Chondrocyte (in vitro differentiated cells): ENCODE measurements at regions not wholly inside any gene's neighbourhood (a gene's known extent, or its start where the extent isn't known, plus 50 kb on each side); places are given as distances from the start of the nearest gene placed in this dataset.

Source experiments
- DNase-seq: peaks from one replicate; pipeline ENCODE4 v3.0.0; 2021; ENCODE audit warnings: mixed read lengths, low spot score
- H3K27ac Mint-ChIP-seq: one replicate; pipeline ENCODE4 v1.8.0; 2021; ENCODE audit warnings: mild to moderate bottlenecking, moderate library complexity, mixed read lengths; ENCODE audit not compliant: unreplicated experiment
- H3K27me3 Mint-ChIP-seq: 2 replicates; pipeline ENCODE4 v1.8.0; 2021; ENCODE audit warnings: low read depth, mixed read lengths
- H3K36me3 Mint-ChIP-seq: 2 replicates; pipeline ENCODE4 v1.8.0; 2021; ENCODE audit warnings: low read depth, mixed read lengths
- H3K4me1 Mint-ChIP-seq: 2 replicates; pipeline ENCODE4 v1.8.0; 2021; ENCODE audit warnings: low read depth, mild to moderate bottlenecking, mixed read lengths
- H3K4me3 Mint-ChIP-seq: one replicate; pipeline ENCODE4 v1.8.0; 2021; ENCODE audit warnings: mild to moderate bottlenecking, moderate library complexity, mixed read lengths; ENCODE audit not compliant: unreplicated experiment
- H3K9me3 Mint-ChIP-seq: 2 replicates; pipeline ENCODE4 v1.8.0; 2021; ENCODE audit warnings: low read depth, mixed read lengths
- CTCF ChIP-seq: fragments of 200-600 bp; sonication (generic); IDR thresholded peaks from 2 replicates; pipeline ENCODE4 v1.5.0; 2021; ENCODE audit warnings: antibody characterized with exemption, mild to moderate bottlenecking, moderate library complexity

- Mint-ChIP-seq H3K9me3 (no peaks in the 10 kb centered on the region), H3K4me1 (peaks cover 3% of the 10 kb centered on the region), H3K27ac (no peak overlapping the region), H3K27me3 (no peaks in the 10 kb centered on the region), H3K36me3 (peaks cover 2% of the 10 kb centered on the region), H3K4me3 (no peak overlapping the region)
- no peak for TF ChIP-seq CTCF
- DNase-seq: no peak
Observed at GRCh38 chr6:14817074-14817473, 428.8 kb upstream of the JARID2 start.

GRCh38 chr6:14818422-14818884 lies 427.4 kb upstream of the JARID2 start:
- peaks cover 2% of the 10 kb centered on the region for H3K36me3 Mint-ChIP-seq
- no peaks in the 10 kb centered on the region for H3K9me3 Mint-ChIP-seq
- DNase-seq: no peak
- no peaks in the 10 kb centered on the region for H3K27me3 Mint-ChIP-seq
- H3K4me1 Mint-ChIP-seq: peaks cover 3% of the 10 kb centered on the region
- TF ChIP-seq CTCF: no peak
- no peak overlapping the region for H3K27ac Mint-ChIP-seq
- no peak overlapping the region for H3K4me3 Mint-ChIP-seq

- H3K27me3 Mint-ChIP-seq: no peaks in the 10 kb centered on the region
- no peak for DNase-seq
- peaks cover 2% of the 10 kb centered on the region for H3K36me3 Mint-ChIP-seq
- TF ChIP-seq CTCF: no peak
- H3K9me3 Mint-ChIP-seq: no peaks in the 10 kb centered on the region
- H3K4me3 Mint-ChIP-seq: no peak overlapping the region
- no peak overlapping the region for H3K27ac Mint-ChIP-seq
- H3K4me1 Mint-ChIP-seq: peaks cover 3% of the 10 kb centered on the region
Observed at GRCh38 chr6:14819001-14819400, 426.9 kb upstream of the JARID2 start.

GRCh38 chr6:14819840-14820420 lies 425.9 kb upstream of the JARID2 start:
- Mint-ChIP-seq H3K27me3 (no peaks in the 10 kb centered on the region), H3K27ac (no peak overlapping the region), H3K4me1 (peaks cover 7% of the 10 kb centered on the region), H3K9me3 (no peaks in the 10 kb centered on the region), H3K36me3 (peaks cover 2% of the 10 kb centered on the region), H3K4me3 (no peak overlapping the region)
- TF ChIP-seq CTCF: no peak
- no peak for DNase-seq

GRCh38 chr6:14822012-14822553 lies 423.8 kb upstream of the JARID2 start:
- H3K27me3 Mint-ChIP-seq: no peaks in the 10 kb centered on the region

More at GRCh38 chr6:14822012-14822553, 423.8 kb upstream of the JARID2 start:
- Mint-ChIP-seq H3K36me3 (peaks cover under 1% of the 10 kb centered on the region), H3K4me3 (no peak overlapping the region), H3K27ac (no peak overlapping the region), H3K4me1 (peaks cover 7% of the 10 kb centered on the region), H3K9me3 (no peaks in the 10 kb centered on the region)
- DNase-seq: no peak
- TF ChIP-seq CTCF: no peak
